ENCODE measurements at regions not wholly inside any gene's neighbourhood (a gene's known extent, or its start where the extent isn't known, plus 50 kb on each side); places are given as distances from the start of the nearest gene placed in this dataset.

DNA sequence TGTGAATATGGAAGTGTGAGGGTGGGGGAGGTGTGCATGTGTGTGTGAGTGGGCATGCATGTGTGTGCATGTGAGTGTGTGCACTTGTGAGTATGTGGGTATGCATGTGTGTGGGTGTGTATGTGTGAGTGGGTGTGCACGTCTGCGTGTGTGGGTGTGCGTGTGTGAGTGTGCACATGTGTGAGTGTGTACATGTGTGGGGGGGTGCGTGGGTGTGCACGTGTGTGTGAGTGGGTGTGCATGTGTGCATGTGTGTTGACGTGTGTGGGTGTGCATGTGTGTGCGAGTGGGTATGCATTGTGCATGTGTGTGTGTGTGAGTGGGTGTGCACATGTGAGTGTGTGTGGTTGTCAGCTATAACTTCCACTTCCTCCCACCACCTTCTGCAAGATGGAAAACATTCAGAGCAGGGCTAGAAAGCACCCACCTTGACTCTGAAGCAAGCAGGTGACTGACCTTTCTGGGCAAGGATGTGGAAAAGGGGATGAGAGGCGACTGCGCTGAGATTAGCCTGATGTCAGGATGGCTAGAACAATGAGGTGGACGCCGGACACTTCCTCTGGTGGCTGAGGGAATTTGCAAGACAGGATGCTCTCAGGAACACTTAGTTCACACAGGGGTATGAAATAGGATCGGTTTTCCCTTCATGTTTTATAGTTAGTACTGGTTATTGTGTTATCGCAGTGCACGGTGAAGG is 103.6 kb downstream of the ACKR3 start:
- no peak for DNase-seq (ENCODE audit: low read depth)

DNA sequence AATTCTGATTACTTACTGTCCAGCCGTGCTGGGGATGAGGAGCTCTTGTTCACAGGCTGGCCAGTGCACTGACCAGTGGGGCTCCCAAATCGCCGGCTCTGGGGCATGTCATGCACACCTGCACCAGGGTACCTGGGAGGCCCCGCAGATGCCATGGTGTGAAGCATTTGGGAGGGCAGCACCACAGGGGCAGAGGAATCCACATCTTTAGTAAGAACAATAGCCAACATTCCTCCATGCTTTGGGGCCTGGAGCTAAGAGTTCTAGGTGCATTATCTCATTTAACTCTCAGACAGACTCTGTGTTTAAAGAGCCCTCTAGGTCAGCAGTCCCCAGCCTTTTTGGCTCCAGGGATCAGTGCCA is 104.2 kb downstream of the ACKR3 start:
- no peak for DNase-seq (ENCODE audit: low read depth)

DNA sequence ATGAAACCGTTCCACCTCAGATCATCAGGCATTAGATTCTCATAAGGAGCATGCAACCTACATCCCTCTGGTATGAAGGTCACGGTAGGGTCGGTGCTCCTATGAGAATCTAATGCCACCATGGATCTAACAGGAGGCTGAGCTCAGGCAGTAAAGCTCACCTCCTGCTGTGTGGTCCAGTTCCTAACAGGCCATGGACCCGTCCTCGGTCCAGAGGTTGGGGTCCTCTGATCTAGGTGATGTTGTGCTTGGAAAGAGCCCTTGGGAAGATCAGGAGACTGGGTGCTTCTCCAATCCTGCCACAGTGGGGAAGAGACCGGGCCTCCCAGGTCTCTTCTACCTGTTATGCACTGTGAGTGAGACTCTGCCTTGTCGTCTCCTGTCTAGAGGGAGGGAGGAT is 104.6 kb downstream of the ACKR3 start:
- DNase-seq (ENCODE audit: low read depth) = no peak

DNA sequence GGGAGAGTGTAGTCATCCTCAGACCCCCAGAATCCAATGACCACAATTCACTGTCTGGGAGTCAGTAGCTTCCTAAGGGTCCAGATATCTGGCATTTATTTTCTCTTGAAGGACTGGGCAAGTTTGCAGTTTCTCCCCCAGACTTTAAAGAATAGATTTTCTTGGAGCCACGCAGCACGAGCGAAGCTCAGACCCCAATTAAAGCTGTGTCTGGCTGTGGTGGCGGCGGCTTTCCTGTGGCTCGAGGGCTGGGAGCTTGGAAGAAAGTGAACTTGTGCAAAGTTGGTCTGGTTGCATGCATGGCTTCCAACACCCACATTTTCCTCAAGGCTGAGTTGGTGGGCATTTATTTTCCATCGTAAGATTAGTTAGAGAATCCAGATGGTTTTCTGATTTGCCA is 105.0 kb downstream of the ACKR3 start:
- DNase-seq (ENCODE audit: low read depth) = no peak

DNA sequence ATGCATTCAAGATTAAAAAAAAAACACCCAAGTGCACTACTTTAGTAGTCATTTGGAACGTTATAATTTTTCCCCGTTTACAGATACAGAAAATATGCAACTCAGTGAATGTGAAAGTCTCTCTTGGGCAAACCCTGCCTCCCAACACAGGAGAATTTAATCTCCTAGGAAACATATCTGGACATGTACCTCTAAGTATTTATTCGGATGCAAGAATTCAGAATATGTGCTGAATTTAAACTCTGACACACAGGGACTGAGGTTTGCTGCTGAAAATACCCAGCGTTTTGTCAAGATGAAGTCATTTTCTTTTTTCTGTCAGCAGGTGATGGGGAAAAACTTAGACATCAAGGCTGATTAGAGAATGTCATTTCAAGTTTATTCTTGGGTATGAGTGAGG is 105.4 kb downstream of the ACKR3 start:
- DNase-seq (ENCODE audit: low read depth) = no peak

DNA sequence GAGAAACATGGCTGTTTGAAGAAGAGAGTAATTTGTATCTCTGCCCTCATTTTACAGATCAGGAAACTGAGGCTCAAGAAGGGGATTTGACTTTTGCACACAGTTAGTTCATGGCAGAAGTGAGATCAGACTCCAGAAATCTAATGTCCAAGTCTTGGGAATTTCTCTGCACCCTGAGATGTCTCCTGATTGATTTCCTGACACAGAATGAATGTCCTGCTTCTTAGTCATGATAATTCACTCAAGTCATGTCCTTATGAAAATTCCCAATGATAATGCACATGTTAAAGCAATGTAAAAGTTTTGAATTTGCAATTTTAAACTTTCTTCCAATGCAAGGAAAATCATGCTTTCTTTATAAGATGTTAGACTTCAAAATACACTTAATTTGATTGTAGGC is 105.9 kb downstream of the ACKR3 start:
- DNase-seq (ENCODE audit: low read depth) = no peak

DNA sequence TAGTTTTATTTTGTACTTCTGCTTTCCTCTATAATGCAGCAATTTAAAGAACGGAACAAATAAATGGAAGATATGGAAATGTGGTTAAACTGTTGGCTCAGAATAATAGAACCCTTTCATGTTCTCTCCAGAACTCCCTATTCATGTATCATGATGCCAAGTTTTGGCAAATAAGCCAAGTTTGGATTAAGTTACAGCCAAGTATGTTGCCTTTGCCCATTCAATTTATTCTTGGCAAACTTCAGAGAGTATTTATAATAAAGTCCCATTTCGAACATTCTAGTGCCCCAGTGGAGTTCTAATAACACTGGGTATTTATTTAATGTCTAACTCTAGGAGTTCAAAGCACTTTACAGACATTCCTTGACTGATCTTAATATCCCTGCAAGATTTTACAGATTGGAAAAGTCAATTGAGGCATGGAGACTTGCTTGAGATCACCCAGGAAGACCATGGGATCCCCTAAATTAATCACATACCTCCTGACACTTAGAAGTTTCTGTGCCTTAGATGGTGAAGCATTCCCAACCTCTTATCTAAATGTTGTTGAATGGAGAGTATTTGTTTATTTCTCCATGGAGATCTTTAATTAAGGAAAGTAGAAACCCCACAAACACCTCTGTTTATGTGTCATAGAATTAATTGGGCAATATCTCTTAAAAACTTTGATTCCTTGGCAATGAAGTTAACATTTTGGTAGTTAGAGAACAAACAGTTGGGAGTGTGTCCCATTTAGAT is 106.7 kb downstream of the ACKR3 start:
- DNase-seq (ENCODE audit: low read depth) = no peak

DNA sequence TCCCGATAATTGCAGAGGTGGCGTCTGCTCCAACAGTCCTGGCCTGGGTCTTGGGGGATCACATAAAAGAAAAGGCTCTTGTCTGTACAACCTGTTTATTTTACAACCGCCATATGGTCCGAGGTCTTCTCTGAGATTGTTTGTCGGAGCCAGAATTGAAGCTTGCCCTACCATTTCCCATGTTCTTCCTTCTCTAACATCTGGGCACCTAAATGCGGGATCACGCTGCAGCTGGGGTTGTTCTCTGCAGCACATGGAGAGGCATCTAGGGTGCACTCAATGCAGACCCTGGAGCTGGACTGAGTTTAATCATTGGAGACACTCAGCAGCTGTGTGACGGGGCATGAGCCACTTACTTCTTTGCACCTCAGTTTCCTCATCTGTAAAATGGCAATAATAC is 107.7 kb downstream of the ACKR3 start:
- DNase-seq (ENCODE audit: low read depth) = no peak

DNA sequence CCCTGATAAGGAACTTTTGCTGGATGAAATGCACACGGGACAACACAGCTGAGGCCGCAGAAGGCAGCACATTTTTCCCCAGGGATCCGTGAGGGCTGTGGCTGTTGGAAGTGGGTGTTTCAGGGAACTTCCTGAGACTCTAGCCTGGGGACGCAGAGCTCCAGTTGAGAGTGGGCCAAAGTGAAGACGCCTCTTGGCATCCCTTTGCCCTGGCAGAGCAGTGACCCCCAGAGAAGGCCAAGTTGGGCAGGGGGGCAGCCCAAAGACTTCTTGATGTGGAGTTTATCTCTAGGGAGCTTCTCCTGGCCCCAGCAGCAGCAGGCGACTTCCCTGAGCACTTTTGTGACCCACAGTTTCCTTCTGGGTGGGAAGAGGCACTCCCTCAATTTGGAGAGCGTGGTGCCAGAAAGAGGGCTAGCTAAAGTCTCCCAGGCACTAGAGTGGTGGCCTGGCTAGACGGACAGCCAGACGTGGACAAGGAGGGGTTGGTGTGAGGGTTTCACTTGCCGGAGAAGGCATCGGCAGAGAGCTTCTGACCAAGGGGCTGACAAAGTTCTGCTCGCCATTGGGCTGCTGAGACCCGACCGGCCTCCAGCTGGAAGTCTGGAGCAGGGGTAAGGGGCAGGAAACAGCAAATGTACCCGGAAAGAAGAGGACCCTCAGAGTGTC is 108.8 kb downstream of the ACKR3 start:
- no peak for DNase-seq (ENCODE audit: low read depth)

DNA sequence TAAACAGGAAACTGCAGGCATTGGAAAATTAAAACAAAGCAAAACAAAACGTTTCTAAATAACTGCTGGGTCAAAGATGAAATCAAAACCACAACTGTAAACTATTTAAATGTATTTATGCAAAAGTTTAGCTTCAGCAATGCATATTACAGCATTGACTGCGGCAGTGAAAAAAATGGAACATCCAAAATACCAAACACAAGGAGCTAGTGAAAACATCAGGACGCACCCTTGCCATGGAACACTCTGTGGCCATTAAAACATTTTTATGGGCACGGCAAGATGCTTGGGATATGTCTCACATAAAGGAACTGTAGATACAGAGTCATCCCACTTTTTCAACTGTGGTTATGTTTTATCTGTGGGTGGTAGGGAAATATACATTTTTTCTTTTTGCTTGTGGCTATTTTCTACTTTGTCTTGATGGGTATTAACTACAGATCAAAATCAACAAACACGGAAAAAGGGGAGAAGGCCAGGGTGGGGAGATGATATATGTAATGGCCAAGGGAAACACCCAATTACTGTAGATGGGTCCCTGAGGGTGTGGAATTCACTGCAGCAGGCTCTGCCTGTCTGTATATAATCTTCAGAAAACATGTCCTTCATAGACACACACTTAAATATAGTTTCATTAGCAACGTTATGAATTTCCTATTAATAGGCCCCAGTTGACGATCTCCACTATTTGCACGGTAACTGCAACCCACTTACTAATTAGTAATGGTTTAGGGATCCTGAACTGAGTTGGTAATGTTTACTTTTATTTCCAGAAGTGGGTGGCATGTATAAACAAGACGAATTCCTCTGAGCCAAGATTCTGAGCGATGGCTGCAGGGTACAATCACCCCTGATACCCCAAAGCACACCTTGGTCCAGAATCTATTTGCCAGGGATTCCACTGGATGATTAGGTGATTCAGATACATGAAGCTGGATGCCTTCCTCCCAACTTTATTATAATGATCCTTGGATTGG is 110.5 kb downstream of the ACKR3 start:
- DNase-seq (ENCODE audit: low read depth) = no peak

DNA sequence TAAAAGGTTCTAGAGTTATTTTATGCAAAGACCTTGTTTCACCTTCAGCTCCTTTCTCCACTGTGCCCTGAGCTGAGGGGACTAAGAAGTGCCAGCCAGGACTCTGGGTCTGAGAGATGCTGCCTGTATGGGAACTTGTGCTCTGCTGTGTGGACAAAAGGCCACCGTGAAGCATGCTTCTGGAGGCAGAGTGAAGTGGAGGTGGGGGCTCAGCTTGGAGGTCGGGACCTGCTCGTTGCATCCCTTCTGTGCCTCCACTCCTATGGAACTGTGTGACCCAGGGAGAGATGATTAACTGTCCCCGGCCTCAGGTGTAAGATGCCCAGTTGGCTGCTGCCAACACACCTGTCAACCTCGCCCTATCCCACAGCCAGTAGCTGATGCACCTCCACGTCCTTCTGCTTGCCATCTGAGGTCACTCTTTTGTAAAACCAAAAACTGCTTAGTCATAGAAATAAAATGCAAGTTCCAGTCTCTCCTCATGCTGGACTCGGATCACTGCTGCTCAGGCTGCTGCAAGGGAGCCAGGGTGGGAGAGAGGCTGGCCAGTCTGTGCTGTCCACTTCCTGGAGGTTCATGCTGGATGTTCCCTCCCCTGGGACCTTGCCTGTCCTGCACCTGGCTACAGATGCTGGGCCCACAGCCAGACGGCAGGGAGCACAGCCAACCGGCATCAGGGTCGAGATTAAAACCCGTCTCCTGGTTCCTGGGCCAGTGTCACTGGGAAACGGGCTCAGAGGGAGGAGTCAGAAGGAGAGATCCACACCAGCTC is 113.2 kb downstream of the ACKR3 start:
- DNase-seq (ENCODE audit: low read depth) = no peak

DNA sequence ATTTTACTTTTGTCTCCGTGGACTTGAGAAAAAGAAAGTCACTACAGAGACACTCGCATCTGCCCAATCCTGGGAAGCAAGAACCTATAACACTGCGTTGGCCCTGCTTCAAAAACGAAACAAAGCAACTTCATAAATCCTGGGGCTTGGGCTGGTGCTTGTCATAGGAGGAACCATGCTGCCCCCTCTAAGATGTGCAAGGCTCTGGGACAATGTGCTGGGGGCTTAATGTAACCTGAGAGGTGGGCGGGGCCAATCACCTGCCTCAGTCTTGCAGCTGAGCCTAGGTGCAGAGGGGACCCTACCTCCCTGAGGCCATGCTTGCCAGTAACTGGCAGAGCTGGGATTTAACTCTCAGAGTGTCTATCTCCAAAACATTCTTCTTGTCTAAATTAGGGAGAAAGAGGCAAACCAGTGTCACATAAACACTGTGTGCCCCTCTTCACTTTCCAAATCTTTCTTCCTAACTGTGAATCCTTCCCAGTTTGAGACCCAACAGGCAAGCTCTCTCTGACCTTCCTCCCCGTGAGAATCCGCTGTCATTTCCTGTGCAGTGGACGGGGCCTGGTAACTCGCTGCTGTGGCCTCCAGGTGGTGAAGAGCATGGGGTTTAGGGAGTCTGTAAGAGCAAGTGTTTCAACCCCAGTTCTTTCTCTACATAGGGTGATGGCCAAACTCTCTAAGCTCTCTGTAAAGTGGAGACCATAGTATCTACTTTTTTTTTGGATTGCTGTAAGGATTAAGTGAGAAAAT is 115.1 kb downstream of the ACKR3 start:
- no peak for DNase-seq (ENCODE audit: low read depth)

DNA sequence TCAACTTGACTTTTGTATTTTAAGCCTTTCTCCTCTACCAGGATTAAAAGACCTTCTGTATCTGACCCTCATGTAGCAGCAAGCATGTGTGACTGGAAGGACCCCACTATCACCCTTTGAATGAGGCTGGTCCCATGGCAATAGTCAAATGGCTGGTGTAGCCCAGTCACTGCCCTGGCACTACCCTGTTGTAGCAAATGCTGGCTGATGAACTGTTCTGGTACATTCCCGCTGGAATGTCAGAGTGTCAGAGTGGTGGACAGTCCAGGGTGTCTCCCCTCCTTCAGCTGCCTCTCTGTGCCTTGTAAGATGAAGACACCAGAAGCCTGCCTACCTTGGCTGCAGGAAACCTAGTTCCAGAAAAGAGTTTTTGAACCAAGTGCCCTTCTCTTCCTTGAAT is 115.7 kb downstream of the ACKR3 start:
- no peak for DNase-seq (ENCODE audit: low read depth)

DNA sequence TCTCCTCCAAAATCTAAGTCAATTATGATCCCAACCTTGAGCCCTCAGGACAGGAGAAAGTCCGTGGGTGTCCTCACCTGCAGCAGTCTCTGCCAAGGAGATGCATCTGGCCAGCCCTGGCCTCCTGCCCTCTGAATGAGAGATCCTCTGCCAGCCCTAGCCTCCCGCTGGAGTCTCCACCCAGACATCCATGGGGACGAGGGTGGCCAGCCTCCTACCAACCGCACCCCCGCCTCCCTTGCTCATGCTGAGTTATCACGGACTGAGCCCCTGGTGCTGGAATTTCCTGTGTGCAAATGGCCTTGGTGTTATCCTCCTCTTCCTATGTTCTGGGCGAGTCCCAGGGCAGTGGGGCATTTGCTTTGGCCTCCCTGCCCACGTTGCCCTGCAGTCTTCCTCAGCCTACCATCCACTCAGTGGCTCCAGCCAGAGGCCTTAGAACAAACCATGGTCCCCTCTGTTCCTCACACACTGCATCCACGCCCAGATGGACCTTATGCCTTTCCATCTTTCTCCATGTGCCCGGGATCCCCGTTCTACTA is 116.4 kb downstream of the ACKR3 start:
- DNase-seq (ENCODE audit: low read depth) = no peak

DNA sequence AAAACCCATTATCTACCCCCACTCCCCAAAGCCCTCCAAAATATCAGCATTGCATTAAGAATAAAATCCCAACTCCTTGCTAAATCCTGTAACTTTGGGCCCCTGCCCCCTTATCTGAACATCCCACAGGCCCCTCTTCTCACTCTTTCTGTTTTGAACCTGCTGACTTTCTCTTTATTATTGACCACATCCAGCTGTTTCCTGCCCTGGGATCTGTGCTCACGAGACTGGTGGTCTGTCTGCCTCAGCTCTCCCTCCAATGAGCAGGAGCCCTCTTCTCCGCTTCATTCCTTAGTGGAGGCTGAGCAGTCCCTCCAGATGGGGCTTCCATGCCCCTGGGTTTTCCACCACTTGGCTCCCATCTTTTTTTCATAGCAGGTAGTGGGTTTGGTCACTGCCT is 116.9 kb downstream of the ACKR3 start:
- no peak for DNase-seq (ENCODE audit: low read depth)

DNA sequence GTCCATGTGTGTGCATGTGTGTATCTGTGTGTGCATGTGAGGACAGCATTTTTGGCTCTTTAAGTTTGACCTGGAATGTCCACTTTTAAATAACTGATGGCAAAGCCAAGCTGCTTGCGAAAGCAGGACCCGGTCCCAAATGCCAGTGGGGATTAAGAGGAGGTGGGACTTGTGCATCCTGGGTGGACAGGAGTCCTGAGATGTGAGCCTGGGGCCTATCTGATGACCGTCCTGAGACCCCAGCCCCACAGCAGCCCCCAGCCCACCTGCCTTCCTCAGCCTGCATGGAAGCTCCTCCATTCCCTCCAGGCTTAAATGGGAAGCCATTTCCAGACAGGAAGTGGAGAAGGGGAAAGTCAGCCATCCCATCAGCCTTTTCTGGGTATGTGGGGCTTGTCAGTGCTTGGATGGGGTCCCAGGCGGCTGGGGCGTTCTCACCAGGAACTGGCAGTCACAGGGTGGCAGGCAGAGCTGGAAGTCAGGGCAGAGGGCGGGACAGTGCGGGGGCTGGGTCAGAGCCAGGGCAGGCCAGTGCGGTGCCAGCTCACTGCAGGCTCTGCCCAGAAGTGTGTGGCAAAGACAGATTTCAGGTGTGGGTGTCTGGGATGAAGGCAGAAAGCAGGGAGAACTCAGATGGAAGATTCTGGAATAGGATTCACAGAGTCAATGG is 117.8 kb downstream of the ACKR3 start:
- no peak for DNase-seq (ENCODE audit: low read depth)

DNA sequence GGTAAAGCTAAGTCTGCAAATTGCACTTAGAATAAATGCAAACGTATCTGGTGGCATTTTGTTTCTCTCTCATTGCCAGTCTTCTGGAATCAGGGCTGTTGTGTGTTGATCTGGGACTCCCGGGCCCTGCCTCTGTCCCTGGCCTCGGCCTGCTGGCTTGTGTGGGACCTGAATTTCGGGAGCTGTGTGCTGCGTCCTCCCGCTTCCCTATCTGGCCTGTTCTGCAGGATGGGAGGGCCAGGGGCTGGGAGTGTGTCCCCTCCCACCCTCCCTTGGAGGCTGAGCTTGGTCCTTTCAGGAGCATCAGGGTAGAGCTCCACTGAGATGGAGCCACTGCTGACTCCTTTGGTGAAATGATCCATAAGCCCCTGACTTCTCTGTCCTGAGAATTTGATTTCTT is 118.5 kb downstream of the ACKR3 start:
- DNase-seq (ENCODE audit: low read depth) = no peak

DNA sequence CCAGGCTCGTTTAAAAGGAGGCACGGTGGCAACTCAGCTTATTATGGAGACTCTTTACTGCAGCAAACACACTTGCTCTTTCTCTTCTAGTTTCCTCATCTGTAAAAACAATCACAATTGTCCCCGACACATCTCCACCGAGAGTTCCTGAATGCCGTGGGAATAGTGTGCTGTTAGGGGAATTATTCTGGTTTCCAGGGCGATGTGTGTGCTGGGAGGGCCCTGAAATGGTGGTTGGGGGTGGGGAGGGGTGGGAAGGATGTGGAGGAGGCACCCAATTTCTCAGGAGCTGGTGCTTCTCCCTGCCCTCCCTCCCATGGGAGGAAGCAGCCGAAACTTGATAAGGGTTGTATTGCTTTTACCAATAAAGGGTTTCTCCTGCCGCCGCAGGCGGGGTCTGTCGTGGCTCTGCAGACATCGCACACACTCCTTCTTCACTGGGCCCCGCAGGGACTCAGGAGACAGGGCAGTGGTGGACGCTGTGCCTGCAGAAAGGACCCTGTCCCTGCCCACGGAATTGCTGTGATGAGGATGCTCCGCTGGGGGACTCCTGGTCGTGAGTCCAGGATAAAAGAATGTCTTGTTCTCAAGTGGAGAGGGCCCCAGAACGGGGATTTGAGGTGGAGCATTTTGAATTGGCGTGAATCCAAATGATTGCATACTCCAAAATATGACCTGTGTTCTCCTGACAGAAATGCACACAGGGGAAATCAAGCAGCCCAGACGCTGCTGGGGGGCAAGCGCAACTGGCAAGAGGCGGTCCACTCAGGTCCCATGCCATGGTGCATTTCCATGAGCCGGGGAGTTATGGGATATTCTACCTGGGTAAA is 119.2 kb downstream of the ACKR3 start:
- DNase-seq (ENCODE audit: low read depth) = no peak

DNA sequence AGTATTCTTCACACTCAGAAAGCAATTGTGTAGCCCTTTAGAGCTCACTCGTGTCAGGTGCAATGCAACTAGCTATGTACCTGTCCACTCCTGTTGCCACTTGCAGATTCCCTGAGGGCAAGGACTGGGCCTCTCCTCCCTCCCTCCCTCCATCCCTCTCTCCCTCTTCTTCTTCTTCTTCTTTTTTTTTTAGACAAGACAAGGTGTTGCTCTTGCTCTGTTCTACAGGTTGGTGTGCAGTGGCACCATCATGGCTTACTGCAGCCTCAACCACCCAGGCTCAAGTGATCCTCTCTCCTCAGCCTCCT is 119.7 kb downstream of the ACKR3 start:
- no peak for DNase-seq (ENCODE audit: low read depth)
